Trophoblast cell (in vitro differentiated cells and primary cell): ENCODE measurements at regions not wholly inside any gene's neighbourhood (a gene's known extent, or its start where the extent isn't known, plus 50 kb on each side); places are given as distances from the start of the nearest gene placed in this dataset.

Experiments
- DNase-seq, 2 donors: peaks; one replicate each; pipeline ENCODE4 v3.0.0-alpha.2; 2016
- H2AFZ ChIP-seq: 2 replicates; pipeline ENCODE4 v1.6.1; 2013; ENCODE audit warnings: low read length, moderate library complexity, mild to moderate bottlenecking; ENCODE audit not compliant: insufficient read depth, poor library complexity
- H2AK5ac ChIP-seq: 2 replicates; pipeline ENCODE4 v1.6.1; 2013; ENCODE audit warnings: mild to moderate bottlenecking, low read length
- H2BK120ac ChIP-seq: 2 replicates; pipeline ENCODE4 v1.6.1; 2013; ENCODE audit warnings: low read length, mild to moderate bottlenecking, moderate library complexity; ENCODE audit not compliant: insufficient read depth, poor library complexity
- H2BK12ac ChIP-seq: 2 replicates; pipeline ENCODE4 v1.6.1; 2013; ENCODE audit warnings: mild to moderate bottlenecking, low read length, moderate library complexity
- H2BK5ac ChIP-seq: 2 replicates; pipeline ENCODE4 v1.6.1; 2013; ENCODE audit warnings: low read length, low read depth, moderate library complexity, mild to moderate bottlenecking; ENCODE audit not compliant: poor library complexity
- H3K14ac ChIP-seq: 2 replicates; pipeline ENCODE4 v1.6.1; 2013; ENCODE audit warnings: mild to moderate bottlenecking, low read length
- H3K18ac ChIP-seq: 2 replicates; pipeline ENCODE4 v1.6.1; 2013; ENCODE audit warnings: mild to moderate bottlenecking, low read length
- H3K23ac ChIP-seq: 2 replicates; pipeline ENCODE4 v1.6.1; 2013; ENCODE audit warnings: low read length
- H3K27ac ChIP-seq: 2 replicates; pipeline ENCODE4 v1.5.1; 2013; ENCODE audit warnings: low read depth, mild to moderate bottlenecking, inconsistent platforms, low read length, moderate library complexity
- H3K27me3 ChIP-seq: 2 replicates; pipeline ENCODE4 v1.6.1; 2013; ENCODE audit warnings: inconsistent platforms, mild to moderate bottlenecking, low read length, moderate library complexity; ENCODE audit not compliant: insufficient read depth
- H3K36me3 ChIP-seq, 2 experiments: 1 replicate in 1 of 2; 2 replicates in 1 of 2; pipeline ENCODE4 v1.6.1; 2013; ENCODE audit warnings: low read length in 2 of 2, mild to moderate bottlenecking in 2 of 2, moderate library complexity in 1 of 2; ENCODE audit not compliant: insufficient read depth in 2 of 2, control insufficient read depth in 1 of 2
- H3K4ac ChIP-seq: 2 replicates; pipeline ENCODE4 v1.6.1; 2013; ENCODE audit warnings: low read depth, mild to moderate bottlenecking, low read length, moderate library complexity
- H3K4me1 ChIP-seq, 2 experiments: 1 replicate in 1 of 2; 2 replicates in 1 of 2; pipeline ENCODE4 v1.6.1; 2013; ENCODE audit warnings: low read length in 2 of 2, mild to moderate bottlenecking in 2 of 2, moderate library complexity in 1 of 2; ENCODE audit not compliant: insufficient read depth in 2 of 2, control insufficient read depth in 1 of 2
- H3K4me2 ChIP-seq: 2 replicates; pipeline ENCODE4 v1.6.1; 2013; ENCODE audit warnings: inconsistent platforms, mild to moderate bottlenecking, low read length, moderate library complexity
- H3K4me3 ChIP-seq: 2 replicates; pipeline ENCODE4 v1.5.1; 2013; ENCODE audit warnings: mild to moderate bottlenecking, low read depth, low read length, inconsistent platforms
- H3K79me1 ChIP-seq: one replicate; pipeline ENCODE4 v1.6.1; 2013; ENCODE audit warnings: low read length
- H3K79me2 ChIP-seq: 2 replicates; pipeline ENCODE4 v1.6.1; 2013; ENCODE audit warnings: low read length, mild to moderate bottlenecking; ENCODE audit not compliant: control insufficient read depth, insufficient read depth, poor library complexity
- H3K9ac ChIP-seq: 2 replicates; pipeline ENCODE4 v1.6.1; 2013; ENCODE audit warnings: mild to moderate bottlenecking, low read length
- H3K9me3 ChIP-seq: 2 replicates; pipeline ENCODE4 v1.6.1; 2013; ENCODE audit warnings: low read depth, mild to moderate bottlenecking, control low read depth, inconsistent platforms, low read length; ENCODE audit not compliant: insufficient read depth
- H4K12ac ChIP-seq: 2 replicates; pipeline ENCODE4 v1.6.1; 2013; ENCODE audit warnings: low read depth, mild to moderate bottlenecking, low read length, moderate library complexity
- H4K8ac ChIP-seq: 2 replicates; pipeline ENCODE4 v1.6.1; 2013; ENCODE audit warnings: low read depth, mild to moderate bottlenecking, low read length, moderate library complexity
- H4K91ac ChIP-seq: one replicate; pipeline ENCODE4 v1.6.1; 2013; ENCODE audit warnings: low read depth, mild to moderate bottlenecking, low read length, moderate library complexity
- WGBS: extraction: QIAGEN DNeasy Blood & Tissue Kit; methylation state at CpG from one replicate; pipeline ENCODE4 v1.1.7; 2013; ENCODE audit warnings: missing lambda C conversion rate; ENCODE audit not compliant: insufficient read length, insufficient coverage; ENCODE audit errors: extremely low coverage; 5-methylcytosine and 5-hydroxymethylcytosine counted together

- Histone ChIP-seq H3K14ac (no peak overlapping the region), H3K4me2 (no peak overlapping the region), H3K79me2 (no peaks in the 10 kb centered on the region), H3K4me3 (no peak overlapping the region), H3K27ac (no peak overlapping the region), H4K91ac (no peak overlapping the region), H3K9me3 (no peaks in the 10 kb centered on the region), H2AK5ac (no peak overlapping the region), H2BK5ac (no peak overlapping the region), H2BK12ac (no peak overlapping the region), H3K18ac (no peak overlapping the region), H3K36me3 (no peaks in the 10 kb centered on the region), H3K23ac (no peak overlapping the region), H3K4me1 (no peaks in the 10 kb centered on the region), H3K27me3 (peaks cover 3% of the 10 kb centered on the region), H4K8ac (no peak overlapping the region), H3K9ac (no peak overlapping the region), H4K12ac (no peak overlapping the region), H2BK120ac (no peak overlapping the region), H3K4ac (no peak overlapping the region), H3K79me1 (no peaks in the 10 kb centered on the region), H2AFZ (no peak overlapping the region)
- no peak for DNase-seq
- WGBS: no CpG with 5 or more reads among the region's 16 CpGs
These were observed 97.1 kb upstream of the CDKN3 start for GRCh38 chr14:54299410-54300363.

DNA sequence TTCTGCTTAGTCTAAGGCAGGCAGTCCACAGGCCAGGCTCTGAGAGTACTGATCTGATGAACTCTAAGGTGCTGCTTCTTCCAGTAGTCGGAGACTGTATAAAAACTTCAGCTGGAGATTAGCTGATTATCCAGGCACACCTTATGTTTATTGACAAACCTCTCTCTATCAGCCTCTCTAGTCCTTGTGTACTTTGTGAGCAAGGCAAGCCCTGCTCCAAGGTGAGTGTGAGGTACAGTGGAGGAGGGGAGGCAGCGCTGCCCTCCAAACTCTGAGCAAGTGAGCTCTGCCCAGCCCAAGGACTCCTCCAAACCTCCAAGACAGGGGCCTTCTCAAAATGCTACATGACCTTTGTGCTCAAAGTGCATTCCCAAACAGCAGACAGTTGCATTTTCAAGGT, 95.9 kb upstream of the CDKN3 start:
- H2BK5ac ChIP-seq: no peak overlapping the region
- H3K79me1 ChIP-seq: no peaks in the 10 kb centered on the region
- H2BK120ac ChIP-seq: no peak overlapping the region
- no peak overlapping the region for H2BK12ac ChIP-seq
- no peak overlapping the region for H2AK5ac ChIP-seq
- no peak overlapping the region for H3K14ac ChIP-seq
- no peak overlapping the region for H3K9ac ChIP-seq
- DNase-seq: no peak
- no peak overlapping the region for H4K91ac ChIP-seq
- H3K27ac ChIP-seq: no peak overlapping the region
- no peak overlapping the region for H2AFZ ChIP-seq
- H3K4me1 ChIP-seq: no peaks in the 10 kb centered on the region
- H3K4ac ChIP-seq: no peak overlapping the region
- H3K36me3 ChIP-seq: no peaks in the 10 kb centered on the region
- no peaks in the 10 kb centered on the region for H3K9me3 ChIP-seq
- H3K4me2 ChIP-seq: no peak overlapping the region
- H4K12ac ChIP-seq: no peak overlapping the region
- H3K23ac ChIP-seq: no peak overlapping the region
- peaks cover 3% of the 10 kb centered on the region for H3K27me3 ChIP-seq
- H4K8ac ChIP-seq: no peak overlapping the region
- H3K4me3 ChIP-seq: no peak overlapping the region
- no CpG with 5 or more reads among the region's 2 CpGs for WGBS
- H3K79me2 ChIP-seq: no peaks in the 10 kb centered on the region
- H3K18ac ChIP-seq: no peak overlapping the region

DNA sequence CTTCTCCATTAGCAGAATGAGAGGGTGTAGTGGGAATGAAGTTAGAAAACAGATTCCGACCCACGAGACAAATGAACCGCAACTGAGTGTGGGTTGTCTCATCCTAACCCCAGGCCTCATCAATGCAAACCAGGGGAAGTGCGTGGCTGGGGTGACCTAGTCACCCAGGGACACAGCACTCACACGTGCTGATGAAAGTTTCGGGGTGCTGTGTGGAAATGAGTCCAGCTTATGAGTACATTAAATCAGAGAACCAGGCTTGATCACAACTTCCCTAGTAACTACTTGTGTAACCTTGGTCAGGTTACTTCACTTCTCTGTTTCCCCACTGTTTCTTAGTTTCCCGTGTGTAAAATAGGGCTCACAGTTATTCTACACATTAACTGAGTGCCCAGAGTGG, 95.4 kb upstream of the CDKN3 start:
- Histone ChIP-seq H3K9me3 (no peaks in the 10 kb centered on the region), H3K14ac (no peak overlapping the region), H2AK5ac (no peak overlapping the region), H3K18ac (no peak overlapping the region), H3K23ac (no peak overlapping the region), H4K8ac (no peak overlapping the region), H2BK120ac (no peak overlapping the region), H3K79me2 (no peaks in the 10 kb centered on the region), H3K4me1 (no peaks in the 10 kb centered on the region), H3K4ac (no peak overlapping the region), H4K91ac (no peak overlapping the region), H3K27me3 (peaks cover 4% of the 10 kb centered on the region), H2BK5ac (no peak overlapping the region), H2BK12ac (no peak overlapping the region), H3K4me2 (no peak overlapping the region), H4K12ac (no peak overlapping the region), H3K9ac (no peak overlapping the region), H3K4me3 (no peak overlapping the region), H3K36me3 (no peaks in the 10 kb centered on the region), H2AFZ (no peak overlapping the region), H3K27ac (no peak overlapping the region), H3K79me1 (no peaks in the 10 kb centered on the region)
- WGBS: no CpG with 5 or more reads among the region's 7 CpGs
- no peak for DNase-seq

GRCh38 chr14:54306806-54307205, 90.0 kb upstream of the CDKN3 start:
- H3K27ac ChIP-seq: no peak overlapping the region
- no peak overlapping the region for H3K23ac ChIP-seq
- no peaks in the 10 kb centered on the region for H3K9me3 ChIP-seq
- H3K18ac ChIP-seq: no peak overlapping the region
- H3K79me1 ChIP-seq: no peaks in the 10 kb centered on the region
- no peak overlapping the region for H3K4ac ChIP-seq
- H4K91ac ChIP-seq: no peak overlapping the region
- H2AK5ac ChIP-seq: no peak overlapping the region
- no peak overlapping the region for H3K4me2 ChIP-seq
- H2BK5ac ChIP-seq: no peak overlapping the region
- H3K4me1 ChIP-seq: peaks cover 0 to 5% of the 10 kb centered on the region in 2 experiments
- no peak overlapping the region for H3K14ac ChIP-seq
- H4K12ac ChIP-seq: no peak overlapping the region
- no CpG with 5 or more reads among the region's 4 CpGs for WGBS
- no peak overlapping the region for H3K9ac ChIP-seq
- no peak for DNase-seq
- H4K8ac ChIP-seq: no peak overlapping the region
- no peaks in the 10 kb centered on the region for H3K79me2 ChIP-seq
- H3K4me3 ChIP-seq: no peak overlapping the region
- no peaks in the 10 kb centered on the region for H3K36me3 ChIP-seq
- H2BK12ac ChIP-seq: no peak overlapping the region
- no peak overlapping the region for H2BK120ac ChIP-seq
- no peak overlapping the region for H2AFZ ChIP-seq
- H3K27me3 ChIP-seq: peaks cover 4% of the 10 kb centered on the region
